ENCODE measurements at regions not wholly inside any gene's neighbourhood (a gene's known extent, or its start where the extent isn't known, plus 50 kb on each side); places are given as distances from the start of the nearest gene placed in this dataset.

DNA sequence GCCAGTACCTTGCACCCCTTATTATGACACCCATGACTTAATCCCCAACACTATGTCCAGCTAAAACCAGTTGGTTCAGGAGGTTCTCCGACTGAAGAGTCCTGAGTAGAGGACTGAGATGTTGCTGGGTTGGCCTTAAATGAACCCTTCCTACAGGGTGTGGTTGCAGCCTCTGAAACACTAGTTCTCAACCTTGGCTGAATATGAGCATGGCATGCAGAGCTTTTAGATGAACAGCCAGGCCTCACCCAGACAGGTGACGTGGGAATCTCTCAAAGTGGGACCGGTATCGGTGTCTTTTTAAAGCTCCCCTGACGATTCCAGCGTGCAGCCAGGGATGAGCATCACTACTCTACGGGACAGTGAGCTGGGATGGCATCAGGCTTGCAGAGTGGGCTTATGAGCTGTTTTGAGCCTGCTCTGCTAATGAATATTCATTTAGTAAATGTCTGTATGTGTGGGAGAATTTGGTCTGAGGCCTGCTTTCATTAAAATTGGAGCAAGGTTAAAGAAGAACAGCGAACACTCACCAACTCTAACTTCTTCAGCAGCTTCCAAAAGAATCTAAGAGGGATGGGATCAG lies 79.7 kb upstream of the PRICKLE2 start:
- H3K9me3 Mint-ChIP-seq: peaks cover 0 to 11% (median 5%) of the 10 kb centered on the region in 7 donors
- H3K27me3 Mint-ChIP-seq (ENCODE audit: low read depth in 3 of 3): peaks cover 0 to 3% (median 0%) of the 10 kb centered on the region in 3 donors
- TF ChIP-seq, protein P1, sequence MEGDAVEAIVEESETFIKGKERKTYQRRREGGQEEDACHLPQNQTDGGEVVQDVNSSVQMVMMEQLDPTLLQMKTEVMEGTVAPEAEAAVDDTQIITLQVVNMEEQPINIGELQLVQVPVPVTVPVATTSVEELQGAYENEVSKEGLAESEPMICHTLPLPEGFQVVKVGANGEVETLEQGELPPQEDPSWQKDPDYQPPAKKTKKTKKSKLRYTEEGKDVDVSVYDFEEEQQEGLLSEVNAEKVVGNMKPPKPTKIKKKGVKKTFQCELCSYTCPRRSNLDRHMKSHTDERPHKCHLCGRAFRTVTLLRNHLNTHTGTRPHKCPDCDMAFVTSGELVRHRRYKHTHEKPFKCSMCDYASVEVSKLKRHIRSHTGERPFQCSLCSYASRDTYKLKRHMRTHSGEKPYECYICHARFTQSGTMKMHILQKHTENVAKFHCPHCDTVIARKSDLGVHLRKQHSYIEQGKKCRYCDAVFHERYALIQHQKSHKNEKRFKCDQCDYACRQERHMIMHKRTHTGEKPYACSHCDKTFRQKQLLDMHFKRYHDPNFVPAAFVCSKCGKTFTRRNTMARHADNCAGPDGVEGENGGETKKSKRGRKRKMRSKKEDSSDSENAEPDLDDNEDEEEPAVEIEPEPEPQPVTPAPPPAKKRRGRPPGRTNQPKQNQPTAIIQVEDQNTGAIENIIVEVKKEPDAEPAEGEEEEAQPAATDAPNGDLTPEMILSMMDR (IDR thresholded peaks at IDR 0.05): no peak
- Histone ChIP-seq H3K4me1 (ENCODE audit: control insufficient read depth in 1 of 2, insufficient read depth in 2 of 2, low read length in 2 of 2) (no peaks in the 10 kb centered on the region), H3K4me2 (replicated peaks; ENCODE audit: extremely low read depth, low read length, poor library complexity, severe bottlenecking) (no peak overlapping the region), H3K9me3 (replicated peaks in 1 of 2; ENCODE audit: control insufficient read depth in 1 of 2, insufficient read depth in 1 of 2, low read length in 2 of 2) (no peaks in the 10 kb centered on the region), H3K36me3 (replicated peaks in 1 of 2; ENCODE audit: control insufficient read depth in 1 of 2, insufficient read depth in 2 of 2, low read length in 2 of 2) (no peaks in the 10 kb centered on the region), H2AFZ (ENCODE audit: insufficient read depth, low read depth, low read length, poor library complexity, severe bottlenecking) (no peak overlapping the region), H3K9ac (ENCODE audit: insufficient read depth, low read length, poor library complexity, severe bottlenecking) (no peak overlapping the region), H3K27me3 (ENCODE audit: control insufficient read depth in 2 of 2, insufficient read depth in 2 of 2, low read length in 2 of 2) (no peaks in the 10 kb centered on the region), H3K79me2 (ENCODE audit: insufficient read depth, low read length) (no peaks in the 10 kb centered on the region), H3K27ac (ENCODE audit: low read depth in 1 of 2, low read length in 2 of 2) (no peak overlapping the region), H3K4me3 (replicated peaks in 1 of 3; ENCODE audit: low read depth in 2 of 3, low read length in 3 of 3) (no peak overlapping the region), H4K20me1 (ENCODE audit: insufficient read depth, low read length) (no peaks in the 10 kb centered on the region)
- 88% methylated on average over 5 of the region's 8 CpGs for WGBS (ENCODE audit: insufficient coverage)
- intact Hi-C loops (cut with micrococcal nuclease): no loop called here
- DNase-seq: no peak
- no peaks in the 10 kb centered on the region for H3K4me1 Mint-ChIP-seq
- no peak overlapping the region for H3K27ac Mint-ChIP-seq
- no peaks in the 10 kb centered on the region for H3K36me3 Mint-ChIP-seq
- H3K4me3 Mint-ChIP-seq: no peak overlapping the region

DNA sequence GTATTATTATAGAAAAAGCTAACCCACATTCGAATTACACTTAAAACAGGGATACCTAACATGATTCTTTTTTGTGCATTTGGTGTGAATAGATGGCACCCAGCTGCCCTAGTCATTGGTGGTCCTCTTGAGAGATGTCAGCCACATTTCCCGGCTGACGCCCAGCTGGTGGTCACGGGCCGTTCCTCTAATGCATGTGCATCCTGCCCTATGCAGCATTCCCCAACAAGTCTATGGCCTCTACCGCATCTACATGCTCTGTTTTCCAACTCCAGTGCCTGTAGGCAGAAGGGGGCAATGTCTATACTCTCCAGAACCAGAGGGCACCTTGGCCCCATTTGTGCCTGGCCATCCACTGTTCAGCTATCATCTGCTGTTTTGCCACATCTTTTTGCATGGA lies 78.6 kb upstream of the PRICKLE2 start:
- WGBS (ENCODE audit: insufficient coverage): 94% methylated on average over 5 of the region's 6 CpGs

More for the DNA sequence above, 78.6 kb upstream of the PRICKLE2 start:
- Mint-ChIP-seq H3K27ac (no peak overlapping the region), H3K4me1 (no peaks in the 10 kb centered on the region), H3K4me3 (no peak overlapping the region), H3K36me3 (no peaks in the 10 kb centered on the region), H3K27me3 (ENCODE audit: low read depth in 3 of 3) (peaks cover 0 to 2% (median under 1%) of the 10 kb centered on the region in 3 donors), H3K9me3 (peaks cover 0 to 11% (median 5%) of the 10 kb centered on the region in 7 donors)
- H3K79me2 ChIP-seq (ENCODE audit: insufficient read depth, low read length): no peaks in the 10 kb centered on the region
- H3K9ac ChIP-seq (ENCODE audit: insufficient read depth, low read length, poor library complexity, severe bottlenecking): no peak overlapping the region
- intact Hi-C loops (cut with micrococcal nuclease): no loop called here
- H3K27me3 ChIP-seq (ENCODE audit: control insufficient read depth in 2 of 2, insufficient read depth in 2 of 2, low read length in 2 of 2): no peaks in the 10 kb centered on the region
- H3K4me1 ChIP-seq (ENCODE audit: control insufficient read depth in 1 of 2, insufficient read depth in 2 of 2, low read length in 2 of 2): no peaks in the 10 kb centered on the region
- no peak overlapping the region for H3K27ac ChIP-seq (ENCODE audit: low read depth in 1 of 2, low read length in 2 of 2)
- TF ChIP-seq, protein P1 (IDR thresholded peaks at IDR 0.05): no peak
- H3K4me3 ChIP-seq (replicated peaks in 1 of 3; ENCODE audit: low read depth in 2 of 3, low read length in 3 of 3): no peak overlapping the region
- no peaks in the 10 kb centered on the region for H4K20me1 ChIP-seq (ENCODE audit: insufficient read depth, low read length)
- H2AFZ ChIP-seq (ENCODE audit: insufficient read depth, low read depth, low read length, poor library complexity, severe bottlenecking): no peak overlapping the region
- H3K9me3 ChIP-seq (replicated peaks in 1 of 2; ENCODE audit: control insufficient read depth in 1 of 2, insufficient read depth in 1 of 2, low read length in 2 of 2): no peaks in the 10 kb centered on the region
- no peak overlapping the region for H3K4me2 ChIP-seq (replicated peaks; ENCODE audit: extremely low read depth, low read length, poor library complexity, severe bottlenecking)
- DNase-seq: no peak
- no peaks in the 10 kb centered on the region for H3K36me3 ChIP-seq (replicated peaks in 1 of 2; ENCODE audit: control insufficient read depth in 1 of 2, insufficient read depth in 2 of 2, low read length in 2 of 2)

All from CD14-positive monocyte (primary cell).